ENCODE measurements at regions not wholly inside any gene's neighbourhood (a gene's known extent, or its start where the extent isn't known, plus 50 kb on each side); places are given as distances from the start of the nearest gene placed in this dataset.

DNA sequence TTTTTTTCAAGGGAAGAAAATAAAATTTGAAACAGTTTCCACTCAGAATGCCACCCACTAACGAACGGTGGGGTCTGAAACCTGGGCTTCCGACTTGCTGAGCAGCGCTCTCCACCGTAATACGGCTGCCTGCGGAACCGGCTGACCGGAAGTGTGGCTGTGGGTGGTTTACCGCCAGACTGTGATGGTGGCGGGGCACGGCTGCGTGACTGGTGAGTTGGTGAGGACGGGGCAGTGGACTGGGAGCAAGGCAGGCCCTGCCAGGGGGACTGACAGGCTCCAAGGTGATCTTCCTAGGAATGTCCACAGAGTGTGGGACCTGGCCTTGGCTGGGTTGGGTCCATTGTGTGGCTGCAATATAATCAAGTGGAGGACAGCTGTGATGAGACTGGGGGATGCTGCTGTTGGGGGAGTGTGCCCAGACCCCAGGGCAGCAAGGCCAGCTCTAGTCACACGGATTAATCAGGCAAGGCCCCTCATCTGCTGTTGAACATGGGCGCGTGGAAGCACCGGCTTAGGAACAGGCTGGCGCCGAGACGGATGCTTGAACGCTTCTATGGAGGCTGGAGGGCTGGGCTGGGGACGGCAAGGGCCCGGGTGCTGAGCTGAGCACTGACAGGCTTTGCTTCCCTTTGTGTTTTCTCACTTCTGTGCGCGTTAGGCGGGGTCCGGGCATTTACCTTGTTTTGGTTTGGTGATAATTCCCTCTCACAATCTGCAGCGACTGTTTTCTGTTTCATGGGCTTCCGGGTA, 357.7 kb upstream of the SPRED2 start (continued):
- TF ChIP-seq POU5F1 (IDR thresholded peaks at IDR 0.05; ENCODE audit: low read depth, low read length) (no peak), RXRA (IDR thresholded peaks at IDR 0.05; ENCODE audit: insufficient read depth, low read depth, low read length) (no peak), RAD21 (IDR thresholded peaks at IDR 0.05 in 1 of 2, conservative IDR thresholded peaks at IDR 0.05 in 1 of 2; ENCODE audit: low read depth in 2 of 2, low read length in 2 of 2) (no peak), NRF1 (IDR thresholded peaks at IDR 0.05; ENCODE audit: low read depth, low read length) (no peak)
